ENCODE measurements at regions not wholly inside any gene's neighbourhood (a gene's known extent, or its start where the extent isn't known, plus 50 kb on each side); places are given as distances from the start of the nearest gene placed in this dataset.

- DNase-seq (ENCODE audit: low read depth) = no peak
- TF ChIP-seq CTCF (IDR thresholded peaks at IDR 0.05; ENCODE audit: low read length, missing control alignments) = no peak
- H3K4me3 ChIP-seq (replicated peaks; ENCODE audit: low read depth, low read length) = no peak overlapping the region
Measured at GRCh38 chr12:58301038-58301729, 359.8 kb downstream of the ATP23 start.

- H3K4me3 ChIP-seq (replicated peaks; ENCODE audit: low read depth, low read length) = no peak overlapping the region
- no peak for TF ChIP-seq CTCF (IDR thresholded peaks at IDR 0.05; ENCODE audit: low read length, missing control alignments)
- DNase-seq (ENCODE audit: low read depth) = no peak
Measured at GRCh38 chr12:58301730-58302122, 360.4 kb downstream of the ATP23 start.

DNA sequence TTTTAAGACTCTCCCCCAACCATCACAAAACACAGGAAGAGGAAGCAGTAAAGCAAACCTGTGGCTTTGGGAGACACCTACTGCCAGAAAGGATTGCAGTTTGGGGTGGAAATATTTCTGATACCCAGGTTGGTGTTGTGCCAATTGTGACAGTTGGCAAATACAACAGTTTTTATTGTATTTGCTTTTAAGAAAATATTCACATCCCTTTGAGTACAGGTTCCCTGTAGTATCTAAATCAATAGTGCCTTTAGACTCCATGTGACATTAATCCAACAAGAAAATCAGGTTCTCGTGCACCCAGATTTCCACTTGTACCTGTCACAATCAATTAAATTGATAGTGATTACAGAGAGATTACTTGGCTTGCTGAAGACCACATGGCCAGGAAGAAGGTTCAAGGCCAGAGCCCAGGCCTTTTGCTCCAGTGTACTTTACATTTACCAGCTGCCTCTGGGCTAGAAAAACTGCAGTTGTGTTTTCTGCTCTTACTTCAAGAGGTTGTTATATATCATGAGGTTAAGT lies 361.2 kb downstream of the ATP23 start:
- no peak for TF ChIP-seq CTCF (IDR thresholded peaks at IDR 0.05; ENCODE audit: low read length, missing control alignments)
- no peak overlapping the region for H3K4me3 ChIP-seq (replicated peaks; ENCODE audit: low read depth, low read length)
- DNase-seq (ENCODE audit: low read depth) = no peak

DNA sequence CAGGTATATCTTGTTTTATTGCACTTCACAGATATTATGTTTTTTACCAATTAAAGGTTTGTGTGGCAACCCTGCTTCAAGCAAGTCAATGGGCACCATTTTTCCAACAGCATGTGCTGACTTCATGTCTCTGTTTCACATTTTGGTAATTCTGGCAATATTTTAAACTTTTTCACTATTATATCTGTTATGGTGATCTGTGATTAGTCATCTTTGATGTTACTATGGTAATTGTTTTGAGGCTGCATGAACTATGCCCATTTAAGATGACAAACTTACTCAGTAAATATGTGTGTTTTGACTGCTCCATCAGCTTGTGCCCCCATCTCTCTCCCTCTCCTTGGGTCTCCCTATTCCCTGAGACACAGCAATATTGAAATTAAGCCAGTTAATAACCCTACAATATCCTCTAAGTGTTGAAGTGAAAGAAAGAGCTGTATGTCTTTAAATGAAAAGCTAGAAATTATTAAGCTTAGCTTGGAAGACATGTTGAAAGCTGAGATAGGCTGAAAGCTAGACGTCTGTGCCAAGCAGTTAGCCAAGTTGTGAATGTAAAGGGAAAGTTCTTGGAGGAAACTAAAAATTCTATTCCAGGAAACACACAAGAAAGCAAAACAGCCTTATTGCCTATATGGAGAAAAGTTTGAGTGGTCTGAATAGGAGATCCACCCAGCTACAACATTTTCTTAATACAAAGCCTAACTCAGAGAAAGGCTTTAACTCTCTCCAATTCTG lies 365.1 kb downstream of the ATP23 start:
- H3K4me3 ChIP-seq (replicated peaks; ENCODE audit: low read depth, low read length) = no peak overlapping the region
- DNase-seq (ENCODE audit: low read depth) = no peak
- no peak for TF ChIP-seq CTCF (IDR thresholded peaks at IDR 0.05; ENCODE audit: low read length, missing control alignments)

GRCh38 chr12:58309806-58310205 lies 368.4 kb downstream of the ATP23 start:
- TF ChIP-seq CTCF (IDR thresholded peaks at IDR 0.05; ENCODE audit: low read length, missing control alignments) = no peak
- no peak overlapping the region for H3K4me3 ChIP-seq (replicated peaks; ENCODE audit: low read depth, low read length)
- DNase-seq (ENCODE audit: low read depth) = no peak

GRCh38 chr12:58310368-58310767 lies 369.0 kb downstream of the ATP23 start:
- peak; percentile 71 for DNase-seq (ENCODE audit: low read depth)
- peak; percentile 18 for TF ChIP-seq CTCF (IDR thresholded peaks at IDR 0.05; ENCODE audit: low read length, missing control alignments)
- H3K4me3 ChIP-seq (replicated peaks; ENCODE audit: low read depth, low read length) = no peak overlapping the region

Data from fibroblast of pulmonary artery (primary cell).